H9 (cell line): ENCODE measurements at regions not wholly inside any gene's neighbourhood (a gene's known extent, or its start where the extent isn't known, plus 50 kb on each side); places are given as distances from the start of the nearest gene placed in this dataset.

ENCODE experiments used
- DNase-seq: peaks from one replicate; pipeline ENCODE4 v3.0.0-alpha.2; 2017
- H2AFZ ChIP-seq: one replicate; pipeline ENCODE4 v1.6.1; 2013; ENCODE audit warnings: mild to moderate bottlenecking, low read length, control low read depth, moderate library complexity
- H2AK5ac ChIP-seq: 2 replicates; pipeline ENCODE4 v1.6.1; 2013; ENCODE audit warnings: low read length, control low read depth, mixed read lengths; ENCODE audit not compliant: insufficient read length
- H2BK120ac ChIP-seq: one replicate; pipeline ENCODE4 v1.6.1; 2013; ENCODE audit warnings: low read depth, mild to moderate bottlenecking, low read length, control low read depth, inconsistent platforms; ENCODE audit not compliant: poor library complexity, severe bottlenecking
- H2BK12ac ChIP-seq: 2 replicates; pipeline ENCODE4 v1.6.1; 2013; ENCODE audit warnings: low read length, control low read depth, mixed read lengths, low read depth; ENCODE audit not compliant: insufficient read length
- H2BK15ac ChIP-seq: 2 replicates; pipeline ENCODE4 v1.6.1; 2013; ENCODE audit warnings: low read depth, low read length, control low read depth
- H2BK20ac ChIP-seq: one replicate; pipeline ENCODE4 v1.6.1; 2013; ENCODE audit warnings: low read depth, mild to moderate bottlenecking, low read length, control low read depth, inconsistent platforms; ENCODE audit not compliant: poor library complexity, severe bottlenecking
- H2BK5ac ChIP-seq: 2 replicates; pipeline ENCODE4 v1.6.1; 2013; ENCODE audit warnings: low read length, control low read depth, mixed read lengths; ENCODE audit not compliant: insufficient read length
- H3K14ac ChIP-seq: 2 replicates; pipeline ENCODE4 v1.6.1; 2013; ENCODE audit warnings: low read length, control low read depth; ENCODE audit not compliant: insufficient read depth
- H3K18ac ChIP-seq: 2 replicates; pipeline ENCODE4 v1.6.1; 2013; ENCODE audit warnings: low read depth, mild to moderate bottlenecking, mixed read lengths, low read length, control low read depth; ENCODE audit not compliant: insufficient read length
- H3K23ac ChIP-seq: 2 replicates; pipeline ENCODE4 v1.6.1; 2013; ENCODE audit warnings: low read length, control low read depth, mixed read lengths, low read depth; ENCODE audit not compliant: insufficient read length
- H3K23me2 ChIP-seq: 2 replicates; pipeline ENCODE4 v1.6.1; 2013; ENCODE audit warnings: low read depth, mild to moderate bottlenecking, mixed read lengths, low read length, control low read depth; ENCODE audit not compliant: insufficient read length, poor library complexity, severe bottlenecking
- H3K27ac ChIP-seq: 2 replicates; pipeline ENCODE4 v1.5.1; 2013; ENCODE audit warnings: low read length, control low read depth, mixed read lengths, low read depth; ENCODE audit not compliant: insufficient read length
- H3K27me3 ChIP-seq: 2 replicates; pipeline ENCODE4 v1.6.1; 2013; ENCODE audit warnings: low read length, control low read depth, inconsistent platforms; ENCODE audit not compliant: insufficient read depth
- H3K4ac ChIP-seq: 2 replicates; pipeline ENCODE4 v1.6.1; 2013; ENCODE audit warnings: low read depth, mild to moderate bottlenecking, control low read depth, inconsistent platforms, low read length, moderate library complexity
- H3K4me1 ChIP-seq: 2 replicates; pipeline ENCODE4 v1.6.1; 2013; ENCODE audit warnings: low read length, control low read depth, inconsistent platforms; ENCODE audit not compliant: insufficient read depth
- H3K4me2 ChIP-seq: 2 replicates; pipeline ENCODE4 v1.6.1; 2013; ENCODE audit warnings: low read length, control low read depth, mixed read lengths; ENCODE audit not compliant: insufficient read length, insufficient read depth
- H3K56ac ChIP-seq: 2 replicates; pipeline ENCODE4 v1.6.1; 2013; ENCODE audit warnings: low read depth, mild to moderate bottlenecking, mixed read lengths, low read length, control low read depth; ENCODE audit not compliant: insufficient read length
- H3K79me1 ChIP-seq: 2 replicates; pipeline ENCODE4 v1.6.1; 2013; ENCODE audit warnings: low read depth, mild to moderate bottlenecking, moderate library complexity, low read length, control low read depth, inconsistent platforms; ENCODE audit not compliant: insufficient read depth, poor library complexity, severe bottlenecking
- H3K79me2 ChIP-seq: 2 replicates; pipeline ENCODE4 v1.6.1; 2013; ENCODE audit warnings: low read length, control low read depth, inconsistent platforms; ENCODE audit not compliant: insufficient read depth
- H3K9ac ChIP-seq: 2 replicates; pipeline ENCODE4 v1.6.1; 2013; ENCODE audit warnings: low read length, control low read depth, mixed read lengths; ENCODE audit not compliant: insufficient read length; ENCODE audit errors: extremely low read depth
- H3K9me3 ChIP-seq: one replicate; pipeline ENCODE4 v1.6.1; 2013; ENCODE audit warnings: low read depth, low read length, inconsistent platforms; ENCODE audit not compliant: control insufficient read depth
- H3T11ph ChIP-seq: one replicate; pipeline ENCODE4 v1.6.1; 2013; ENCODE audit warnings: mild to moderate bottlenecking, low read length, control low read depth, inconsistent platforms
- H4K20me1 ChIP-seq: one replicate; pipeline ENCODE4 v1.6.1; 2013; ENCODE audit not compliant: control insufficient read depth, insufficient read length, insufficient read depth
- H4K5ac ChIP-seq: 2 replicates; pipeline ENCODE4 v1.6.1; 2013; ENCODE audit warnings: low read depth, mild to moderate bottlenecking, mixed read lengths, low read length, control low read depth; ENCODE audit not compliant: insufficient read length
- H4K8ac ChIP-seq: replicated peaks from 2 replicates; pipeline ENCODE4 v1.6.1; 2013; ENCODE audit warnings: low read length, control low read depth, mixed read lengths, low read depth; ENCODE audit not compliant: insufficient read length
- H4K91ac ChIP-seq: 2 replicates; pipeline ENCODE4 v1.6.1; 2013; ENCODE audit warnings: low read depth, mild to moderate bottlenecking, moderate library complexity, mixed read lengths, low read length, control low read depth; ENCODE audit not compliant: insufficient read length
- H3K27ac Mint-ChIP-seq, 3 experiments: 2 replicates in 2 of 3; 3 replicates in 1 of 3; pipeline ENCODE4 v1.8.0; 2020 to 2021; ENCODE audit warnings: mixed read lengths in 3 of 3, mild to moderate bottlenecking in 1 of 3, moderate library complexity in 1 of 3
- H3K27me3 Mint-ChIP-seq: 2 replicates; pipeline ENCODE4 v1.8.0; 2021; ENCODE audit warnings: low read depth, mild to moderate bottlenecking, moderate library complexity, mixed read lengths
- H3K36me3 Mint-ChIP-seq, 3 experiments: 2 replicates in 2 of 3; 3 replicates in 1 of 3; pipeline ENCODE4 v1.8.0; 2020 to 2021; ENCODE audit warnings: low read depth in 3 of 3, mixed read lengths in 3 of 3; ENCODE audit not compliant: insufficient read depth in 1 of 3
- H3K4me1 Mint-ChIP-seq, 2 experiments: 2 replicates each; pipeline ENCODE4 v1.8.0; 2020; ENCODE audit warnings: mixed read lengths in 2 of 2
- H3K4me3 Mint-ChIP-seq, 2 experiments: 2 replicates in 1 of 2; 3 replicates in 1 of 2; pipeline ENCODE4 v1.8.0; 2020 to 2021; ENCODE audit warnings: mild to moderate bottlenecking in 2 of 2, mixed read lengths in 2 of 2, moderate library complexity in 1 of 2
- H3K9me3 Mint-ChIP-seq, 2 experiments: 2 replicates in 1 of 2; 3 replicates in 1 of 2; pipeline ENCODE4 v1.8.0; 2020; ENCODE audit warnings: mild to moderate bottlenecking in 2 of 2, mixed read lengths in 2 of 2, moderate library complexity in 1 of 2
- WGBS: extraction: QIAGEN DNeasy Blood & Tissue Kit; methylation state at CpG from one replicate; pipeline ENCODE4 v1.1.7; 2013; ENCODE audit warnings: missing lambda C conversion rate, low lambda C conversion rate, mixed read lengths; ENCODE audit not compliant: insufficient read length; ENCODE audit errors: extremely low coverage; 5-methylcytosine and 5-hydroxymethylcytosine counted together
- TF ChIP-seq, protein P1 (sequence below): fragments of 200-600 bp; sonication (generic); conservative IDR thresholded peaks from 3 replicates; pipeline ENCODE4 v1.8.0; 2021; ENCODE audit warnings: antibody characterized with exemption, mild to moderate bottlenecking

DNA sequence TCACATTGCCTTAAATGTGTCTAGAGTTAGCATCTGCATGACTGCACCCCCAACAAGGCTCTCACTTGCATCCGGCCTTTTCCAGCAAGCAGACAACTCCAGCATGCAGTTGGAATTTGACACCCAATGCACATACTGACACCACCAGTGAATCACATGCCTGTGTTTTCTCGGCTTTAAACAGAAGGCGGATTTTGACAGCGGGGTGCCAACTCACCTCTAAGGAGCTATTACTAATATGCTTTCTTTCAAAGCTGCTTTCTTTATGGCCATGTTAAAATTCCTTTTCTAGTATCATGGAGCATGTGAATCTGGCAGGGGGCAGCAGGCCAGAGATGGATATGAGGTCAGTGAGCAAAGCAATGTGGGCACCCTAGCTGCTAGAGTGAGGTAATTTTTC, 78.0 kb upstream of the CLNK start:
- no peak overlapping the region for H2BK15ac ChIP-seq
- no peaks in the 10 kb centered on the region for H3K23me2 ChIP-seq
- TF ChIP-seq, protein P1, sequence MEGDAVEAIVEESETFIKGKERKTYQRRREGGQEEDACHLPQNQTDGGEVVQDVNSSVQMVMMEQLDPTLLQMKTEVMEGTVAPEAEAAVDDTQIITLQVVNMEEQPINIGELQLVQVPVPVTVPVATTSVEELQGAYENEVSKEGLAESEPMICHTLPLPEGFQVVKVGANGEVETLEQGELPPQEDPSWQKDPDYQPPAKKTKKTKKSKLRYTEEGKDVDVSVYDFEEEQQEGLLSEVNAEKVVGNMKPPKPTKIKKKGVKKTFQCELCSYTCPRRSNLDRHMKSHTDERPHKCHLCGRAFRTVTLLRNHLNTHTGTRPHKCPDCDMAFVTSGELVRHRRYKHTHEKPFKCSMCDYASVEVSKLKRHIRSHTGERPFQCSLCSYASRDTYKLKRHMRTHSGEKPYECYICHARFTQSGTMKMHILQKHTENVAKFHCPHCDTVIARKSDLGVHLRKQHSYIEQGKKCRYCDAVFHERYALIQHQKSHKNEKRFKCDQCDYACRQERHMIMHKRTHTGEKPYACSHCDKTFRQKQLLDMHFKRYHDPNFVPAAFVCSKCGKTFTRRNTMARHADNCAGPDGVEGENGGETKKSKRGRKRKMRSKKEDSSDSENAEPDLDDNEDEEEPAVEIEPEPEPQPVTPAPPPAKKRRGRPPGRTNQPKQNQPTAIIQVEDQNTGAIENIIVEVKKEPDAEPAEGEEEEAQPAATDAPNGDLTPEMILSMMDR = no peak
- H4K5ac ChIP-seq = no peak overlapping the region
- H3K79me2 ChIP-seq = no peaks in the 10 kb centered on the region
- H3K4me3 Mint-ChIP-seq = no peak overlapping the region
- peaks cover 0 to 2% of the 10 kb centered on the region in 2 experiments; a peak in 1 of 5 replicates for H3K9me3 Mint-ChIP-seq
- no peak overlapping the region for H3K4ac ChIP-seq
- no peak overlapping the region for H3K23ac ChIP-seq
- no peak overlapping the region for H3T11ph ChIP-seq
- no peak overlapping the region for H2AK5ac ChIP-seq
- no peak overlapping the region for H2BK12ac ChIP-seq
- no peak overlapping the region for H3K56ac ChIP-seq
- H3K4me2 ChIP-seq = no peak overlapping the region
- H4K20me1 ChIP-seq = no peaks in the 10 kb centered on the region
- H2BK5ac ChIP-seq = no peak overlapping the region
- H3K27me3 Mint-ChIP-seq = no peaks in the 10 kb centered on the region
- peaks cover 7 to 8% of the 10 kb centered on the region in 2 experiments; a peak in 2 of 4 replicates for H3K4me1 Mint-ChIP-seq
- H3K36me3 Mint-ChIP-seq = no peaks in the 10 kb centered on the region; a peak in 1 of 7 replicates
- H3K18ac ChIP-seq = no peak overlapping the region
- H3K9ac ChIP-seq = no peak overlapping the region
- H3K27me3 ChIP-seq = no peaks in the 10 kb centered on the region
- H3K14ac ChIP-seq = no peak overlapping the region
- no peak overlapping the region for H2BK20ac ChIP-seq
- no peak overlapping the region for H4K8ac ChIP-seq
- H3K4me1 ChIP-seq = no peaks in the 10 kb centered on the region
- no peak overlapping the region for H2BK120ac ChIP-seq
- H4K91ac ChIP-seq = no peak overlapping the region
- DNase-seq = no peak
- no peak overlapping the region for H2AFZ ChIP-seq
- peak overlapping the region in 1 of 3 experiments; percentile 68; a peak in 1 of 7 replicates for H3K27ac Mint-ChIP-seq
- no peaks in the 10 kb centered on the region for H3K9me3 ChIP-seq
- no peaks in the 10 kb centered on the region for H3K79me1 ChIP-seq
- no CpG with 5 or more reads among the region's 4 CpGs for WGBS
- no peak overlapping the region for H3K27ac ChIP-seq
